HG02884 (cell line): ENCODE measurements at regions not wholly inside any gene's neighbourhood (a gene's known extent, or its start where the extent isn't known, plus 50 kb on each side); places are given as distances from the start of the nearest gene placed in this dataset.

ENCODE experiments used
- ATAC-seq: cut with Tn5 transposase; IDR thresholded peaks from one replicate; pipeline ENCODE4 v1.9.1; 2021; ENCODE audit warnings: mild to moderate bottlenecking, moderate library complexity; ENCODE audit not compliant: unreplicated experiment

GRCh38 chr1:70874818-70875217 lies 172.8 kb downstream of the PTGER3 start:
- ATAC-seq: no peak

- no peak for ATAC-seq
Measured at GRCh38 chr1:70877343-70877742, 170.3 kb downstream of the PTGER3 start.

GRCh38 chr1:70887936-70888335 lies 159.7 kb downstream of the PTGER3 start:
- no peak for ATAC-seq

GRCh38 chr1:70888722-70889121 lies 158.9 kb downstream of the PTGER3 start:
- ATAC-seq: no peak

- ATAC-seq: no peak
Measured at GRCh38 chr1:70890408-70890807, 157.2 kb downstream of the PTGER3 start.

- no peak for ATAC-seq
Measured at GRCh38 chr1:70891051-70891843, 156.4 kb downstream of the PTGER3 start.

GRCh38 chr1:70892140-70892539 lies 155.5 kb downstream of the PTGER3 start:
- ATAC-seq: no peak

GRCh38 chr1:70892930-70893329 lies 154.7 kb downstream of the PTGER3 start:
- ATAC-seq: no peak

- ATAC-seq: no peak
Measured at GRCh38 chr1:70893381-70893780, 154.2 kb downstream of the PTGER3 start.

- ATAC-seq: no peak
Measured at GRCh38 chr1:70895531-70895930, 152.1 kb downstream of the PTGER3 start.

- no peak for ATAC-seq
Measured at GRCh38 chr1:70896224-70896623, 151.4 kb downstream of the PTGER3 start.

GRCh38 chr1:70897273-70897672 lies 150.3 kb downstream of the PTGER3 start:
- no peak for ATAC-seq

GRCh38 chr1:70899735-70900134 lies 147.9 kb downstream of the PTGER3 start:
- no peak for ATAC-seq

GRCh38 chr1:70902211-70902610 lies 145.4 kb downstream of the PTGER3 start:
- ATAC-seq: no peak

- ATAC-seq: no peak
Measured at GRCh38 chr1:70906800-70907199, 140.8 kb downstream of the PTGER3 start.

GRCh38 chr1:70907563-70908310 lies 139.9 kb downstream of the PTGER3 start:
- no peak for ATAC-seq

- ATAC-seq: no peak
Measured at GRCh38 chr1:70909262-70909822, 138.3 kb downstream of the PTGER3 start.

GRCh38 chr1:70910013-70910412 lies 137.6 kb downstream of the PTGER3 start:
- ATAC-seq: peak; percentile 77

- no peak for ATAC-seq
Measured at GRCh38 chr1:70911861-70912260, 135.8 kb downstream of the PTGER3 start.

GRCh38 chr1:70914224-70914623 lies 133.4 kb downstream of the PTGER3 start:
- no peak for ATAC-seq

GRCh38 chr1:70915258-70916033 lies 132.2 kb downstream of the PTGER3 start:
- no peak for ATAC-seq
